Osteocyte (in vitro differentiated cells): ENCODE measurements at regions not wholly inside any gene's neighbourhood (a gene's known extent, or its start where the extent isn't known, plus 50 kb on each side); places are given as distances from the start of the nearest gene placed in this dataset.

Experiments used
- DNase-seq: peaks from one replicate; pipeline ENCODE4 v3.0.0; 2021; ENCODE audit warnings: mixed read lengths; ENCODE audit not compliant: unreplicated experiment; ENCODE audit errors: extremely low spot score
- H3K27ac Mint-ChIP-seq: one replicate; pipeline ENCODE4 v1.8.0; 2021; ENCODE audit warnings: mild to moderate bottlenecking, mixed read lengths; ENCODE audit not compliant: unreplicated experiment
- H3K27me3 Mint-ChIP-seq: one replicate; pipeline ENCODE4 v1.8.0; 2021; ENCODE audit warnings: mixed read lengths; ENCODE audit not compliant: unreplicated experiment
- H3K36me3 Mint-ChIP-seq: one replicate; pipeline ENCODE4 v1.8.0; 2021; ENCODE audit warnings: mixed read lengths; ENCODE audit not compliant: unreplicated experiment
- H3K4me1 Mint-ChIP-seq: one replicate; pipeline ENCODE4 v1.8.0; 2021; ENCODE audit warnings: mixed read lengths; ENCODE audit not compliant: unreplicated experiment
- H3K4me3 Mint-ChIP-seq: one replicate; pipeline ENCODE4 v1.8.0; 2021; ENCODE audit warnings: mild to moderate bottlenecking, moderate library complexity, mixed read lengths; ENCODE audit not compliant: unreplicated experiment
- H3K9me3 Mint-ChIP-seq: one replicate; pipeline ENCODE4 v1.8.0; 2021; ENCODE audit warnings: mixed read lengths; ENCODE audit not compliant: unreplicated experiment
- TF ChIP-seq, protein P1 (sequence below): fragments of 200-600 bp; sonication (generic); IDR thresholded peaks from 2 replicates; pipeline ENCODE4 v1.5.0; 2021; ENCODE audit warnings: antibody characterized with exemption, mild to moderate bottlenecking, moderate library complexity

GRCh38 chr13:59373341-59373740, 790.4 kb downstream of the DIAPH3 start:
- no peak overlapping the region for H3K4me3 Mint-ChIP-seq

DNA sequence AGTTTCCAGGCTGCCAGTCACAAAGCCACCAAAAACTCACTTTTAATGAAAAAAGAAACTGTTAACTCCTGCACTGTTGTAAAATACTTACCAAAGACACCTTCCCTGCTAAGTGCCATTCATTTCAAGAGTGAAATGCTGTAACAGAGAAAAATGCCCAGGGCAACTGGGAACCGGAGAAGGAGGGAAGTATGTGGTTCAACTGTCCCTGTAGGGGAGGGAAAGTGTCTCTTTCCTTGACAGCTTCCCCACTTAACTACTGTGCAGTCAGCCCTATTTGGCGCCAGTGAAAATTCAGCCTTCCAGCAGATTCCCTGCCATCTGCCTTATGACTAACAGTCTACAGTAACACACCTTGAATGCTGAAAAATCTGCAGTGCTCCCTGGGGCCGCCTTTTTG, 789.0 kb downstream of the DIAPH3 start:
- Mint-ChIP-seq H3K36me3 (no peaks in the 10 kb centered on the region), H3K27ac (no peak overlapping the region), H3K27me3 (peaks cover 20% of the 10 kb centered on the region), H3K4me1 (no peaks in the 10 kb centered on the region), H3K4me3 (no peak overlapping the region), H3K9me3 (peaks cover 14% of the 10 kb centered on the region)
- DNase-seq, result no peak
- TF ChIP-seq, protein P1, sequence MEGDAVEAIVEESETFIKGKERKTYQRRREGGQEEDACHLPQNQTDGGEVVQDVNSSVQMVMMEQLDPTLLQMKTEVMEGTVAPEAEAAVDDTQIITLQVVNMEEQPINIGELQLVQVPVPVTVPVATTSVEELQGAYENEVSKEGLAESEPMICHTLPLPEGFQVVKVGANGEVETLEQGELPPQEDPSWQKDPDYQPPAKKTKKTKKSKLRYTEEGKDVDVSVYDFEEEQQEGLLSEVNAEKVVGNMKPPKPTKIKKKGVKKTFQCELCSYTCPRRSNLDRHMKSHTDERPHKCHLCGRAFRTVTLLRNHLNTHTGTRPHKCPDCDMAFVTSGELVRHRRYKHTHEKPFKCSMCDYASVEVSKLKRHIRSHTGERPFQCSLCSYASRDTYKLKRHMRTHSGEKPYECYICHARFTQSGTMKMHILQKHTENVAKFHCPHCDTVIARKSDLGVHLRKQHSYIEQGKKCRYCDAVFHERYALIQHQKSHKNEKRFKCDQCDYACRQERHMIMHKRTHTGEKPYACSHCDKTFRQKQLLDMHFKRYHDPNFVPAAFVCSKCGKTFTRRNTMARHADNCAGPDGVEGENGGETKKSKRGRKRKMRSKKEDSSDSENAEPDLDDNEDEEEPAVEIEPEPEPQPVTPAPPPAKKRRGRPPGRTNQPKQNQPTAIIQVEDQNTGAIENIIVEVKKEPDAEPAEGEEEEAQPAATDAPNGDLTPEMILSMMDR, result no peak

More at GRCh38 chr13:59373341-59373740, 790.4 kb downstream of the DIAPH3 start:
- peaks cover 18% of the 10 kb centered on the region for H3K27me3 Mint-ChIP-seq
- DNase-seq, result no peak
- no peaks in the 10 kb centered on the region for H3K4me1 Mint-ChIP-seq
- TF ChIP-seq, protein P1, result no peak
- H3K9me3 Mint-ChIP-seq, result peaks cover 3% of the 10 kb centered on the region
- no peak overlapping the region for H3K27ac Mint-ChIP-seq
- no peaks in the 10 kb centered on the region for H3K36me3 Mint-ChIP-seq

- DNase-seq, result no peak
- Mint-ChIP-seq H3K27ac (no peak overlapping the region), H3K36me3 (no peaks in the 10 kb centered on the region), H3K27me3 (peaks cover 15% of the 10 kb centered on the region), H3K4me3 (no peak overlapping the region), H3K4me1 (no peaks in the 10 kb centered on the region), H3K9me3 (peaks cover 23% of the 10 kb centered on the region)
- TF ChIP-seq, protein P1, result no peak
These were observed 779.6 kb downstream of the DIAPH3 start for GRCh38 chr13:59384154-59384553.

- Mint-ChIP-seq H3K4me1 (peaks cover 3% of the 10 kb centered on the region), H3K27ac (no peak overlapping the region), H3K9me3 (peaks cover 14% of the 10 kb centered on the region), H3K27me3 (peaks cover 15% of the 10 kb centered on the region), H3K36me3 (no peaks in the 10 kb centered on the region), H3K4me3 (no peak overlapping the region)
- TF ChIP-seq, protein P1, result peak; percentile 95
- no peak for DNase-seq
These were observed 772.0 kb downstream of the DIAPH3 start for GRCh38 chr13:59391696-59392095.

DNA sequence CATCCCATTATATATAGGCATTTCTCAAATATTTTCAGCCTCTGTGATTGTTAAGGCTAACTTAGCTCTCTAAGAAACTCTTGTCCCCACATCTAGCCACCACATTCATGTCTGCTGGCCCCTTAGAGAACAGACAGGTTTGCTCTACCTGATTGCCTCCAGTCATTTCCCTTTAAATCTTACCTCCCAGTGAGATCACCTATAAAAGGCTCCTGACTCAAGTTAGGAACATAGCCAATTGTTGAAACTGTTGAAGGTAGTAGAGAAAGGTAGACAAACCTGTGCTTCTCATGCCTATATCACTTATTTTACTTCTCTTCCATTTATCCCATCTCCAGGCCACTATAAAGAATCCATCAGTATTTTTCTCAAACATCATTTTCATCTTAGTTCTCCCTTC, 771.4 kb downstream of the DIAPH3 start:
- peaks cover 13% of the 10 kb centered on the region for H3K9me3 Mint-ChIP-seq
- H3K4me1 Mint-ChIP-seq, result peaks cover 3% of the 10 kb centered on the region
- DNase-seq, result no peak
- TF ChIP-seq, protein P1, result no peak
- H3K27ac Mint-ChIP-seq, result no peak overlapping the region
- H3K27me3 Mint-ChIP-seq, result peaks cover 12% of the 10 kb centered on the region
- H3K4me3 Mint-ChIP-seq, result no peak overlapping the region
- no peaks in the 10 kb centered on the region for H3K36me3 Mint-ChIP-seq
